Heart right ventricle (tissue), 16 donors: ENCODE measurements at regions not wholly inside any gene's neighbourhood (a gene's known extent, or its start where the extent isn't known, plus 50 kb on each side); places are given as distances from the start of the nearest gene placed in this dataset.

Experiments used
- ATAC-seq, 8 donors: fragments of 200-7000 bp; cut with Tn5 transposase; one replicate each; pipeline ENCODE4 v1.9.1; 2020; ENCODE audit warnings: mild to moderate bottlenecking in 8 of 8, moderate library complexity in 8 of 8, moderate number of reproducible peaks in 1 of 8
- DNase-seq, 2 donors: peaks; one replicate each; pipeline ENCODE4 v3.0.0-alpha.2; 2020
- H3K27ac ChIP-seq, 10 donors: fragments of 200-600 bp; sonication (generic) in 2 of 10; one replicate each; pipeline versions ENCODE4 v1.5.0 to v1.8.0; 2020 to 2022; ENCODE audit warnings: mild to moderate bottlenecking in 3 of 10
- H3K27me3 ChIP-seq, 7 donors: fragments of 200-600 bp; one replicate each; pipeline ENCODE4 v1.8.0; 2021 to 2022; ENCODE audit warnings: mild to moderate bottlenecking in 2 of 7
- H3K36me3 ChIP-seq, 9 donors: fragments of 200-600 bp; sonication (generic) in 1 of 9; one replicate each; pipeline versions ENCODE4 v1.5.0 to v1.8.0; 2020 to 2022; ENCODE audit warnings: mild to moderate bottlenecking in 2 of 9
- H3K4me1 ChIP-seq, 9 donors: fragments of 200-600 bp; sonication (generic) in 1 of 9; one replicate each; pipeline versions ENCODE4 v1.5.0 to v1.8.0; 2020 to 2022; ENCODE audit warnings: mild to moderate bottlenecking in 4 of 9
- H3K4me3 ChIP-seq, 10 donors: fragments of 200-600 bp; sonication (generic) in 2 of 10; one replicate each; pipeline versions ENCODE4 v1.5.0 to v1.8.0; 2020 to 2022; ENCODE audit warnings: mild to moderate bottlenecking in 7 of 10, moderate library complexity in 2 of 10
- H3K9me3 ChIP-seq, 11 donors: fragments of 200-600 bp in 10 of 11; sonication (generic) in 2 of 11; one replicate each; pipeline versions ENCODE4 v1.5.0 to v1.8.0; 2013 to 2022; ENCODE audit warnings: mild to moderate bottlenecking in 2 of 11, control low read depth in 1 of 11, moderate library complexity in 1 of 11
- CTCF ChIP-seq, 9 donors: fragments of 200-600 bp; sonication (generic) in 2 of 9; IDR thresholded peaks; one replicate each; pipeline versions ENCODE4 v1.5.0 to v1.8.0; 2021 to 2022; ENCODE audit warnings: antibody characterized with exemption in 9 of 9, mild to moderate bottlenecking in 5 of 9, moderate library complexity in 1 of 9
- WGBS, 2 donors: extraction: QIAGEN DNeasy Blood & Tissue Kit; methylation state at CpG; one replicate each; pipeline ENCODE4 v1.1.7; 2013; ENCODE audit warnings: inconsistent platforms in 1 of 2; 5-methylcytosine and 5-hydroxymethylcytosine counted together
- intact Hi-C, 10 donors: fragments of 100-400 bp; cut with DNase I; formaldehyde crosslinking; loops; one replicate each; pipeline versions ENCODE4 v1.11.1 to v1.14.2; 2022
- donor health status: Arrhythmogenic right ventricular cardiomyopathy.
- donor health status: ischemic (EF 13 %, LVEDD 7.1; RV severe dilation, severe dysfunction).
- donor health status: healthy with polysubstance abuse.
- donor health status: DM: no; HTN: yes; CAD: no.
- donor health status: DM: no; HTN: no; CAD: no.
- donor health status: ischemic (EF 25% LVEDD 6.9; RV normal size, moderate dysfunction).
- donor health status: ischemic (EF 25% LVEDD 5.7; RV mildly dilated, moderate dysfunction).
- donor health status: healthy.
- donor health status: DM: yes; HTN: yes; CAD: no.
- donor health status: Ischemic cardiomyopathy.
- donor health status: ischemic (EF 35%, LVEDD 5.7; RV mildly dilated, moderate dysfunction).
- donor health status: nonischemic (EF 11% LVEDD 7.7; RV severe dilation, severe dysfunction).
- donor health status: DM: yes; HTN: yes; CAD: no.
- donor health status: PGD.
- donor health status: ischemic (EF 29% LVEDD 5.4; RV normal size, mild dysfunction).
- donor health status: nonischemic (EF 23%, LVEDD 6.1; RV moderate dilation, normal function).

- H3K27me3 ChIP-seq = no peaks in the 10 kb centered on the region
- H3K4me1 ChIP-seq = peaks cover 0 to 5% (median 0%) of the 10 kb centered on the region in 9 donors
- DNase-seq (no peak), ATAC-seq (no peak)
- H3K9me3 ChIP-seq = no peaks in the 10 kb centered on the region
- H3K4me3 ChIP-seq = no peak overlapping the region
- no peaks in the 10 kb centered on the region for H3K36me3 ChIP-seq
- TF ChIP-seq CTCF (IDR thresholded peaks at IDR 0.05) = no peak
- WGBS, 2 donors = 84 to 93% methylated on average over 3 of the region's 3 CpGs
- intact Hi-C loops = no loop called here
- H3K27ac ChIP-seq = no peak overlapping the region
These were observed 204.0 kb upstream of the GHITM start for GRCh38 chr10:83935339-83935736.

DNA sequence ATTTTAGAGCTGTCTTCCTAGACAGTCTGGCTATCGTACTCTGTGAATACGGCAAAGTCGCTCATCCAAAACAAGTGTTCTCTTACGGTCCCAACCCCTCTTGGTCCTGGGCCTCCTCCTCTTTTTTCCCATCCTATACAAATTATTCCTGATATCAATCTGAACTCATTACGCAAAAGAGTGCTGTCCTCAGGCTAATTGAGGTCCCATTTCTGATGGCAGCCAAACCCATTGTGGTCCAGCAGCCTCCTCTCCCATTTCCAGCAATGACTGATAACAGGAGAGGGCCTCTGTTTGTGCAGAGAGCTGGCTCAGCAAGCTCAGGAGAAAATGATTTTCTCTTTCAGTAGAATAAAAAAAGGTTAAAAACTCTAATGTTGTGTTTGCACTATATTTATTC lies 203.4 kb upstream of the GHITM start:
- 92 to 95% methylated on average over 5 of the region's 5 CpGs for WGBS, 2 donors
- no peak for DNase-seq
- TF ChIP-seq CTCF (IDR thresholded peaks at IDR 0.05) = no peak
- intact Hi-C loops = no loop called here
- Histone ChIP-seq H3K4me3 (no peak overlapping the region), H3K4me1 (peaks cover 0 to 5% (median 0%) of the 10 kb centered on the region in 9 donors), H3K27me3 (no peaks in the 10 kb centered on the region), H3K36me3 (no peaks in the 10 kb centered on the region), H3K9me3 (no peaks in the 10 kb centered on the region), H3K27ac (no peak overlapping the region)
- ATAC-seq = no peak

DNA sequence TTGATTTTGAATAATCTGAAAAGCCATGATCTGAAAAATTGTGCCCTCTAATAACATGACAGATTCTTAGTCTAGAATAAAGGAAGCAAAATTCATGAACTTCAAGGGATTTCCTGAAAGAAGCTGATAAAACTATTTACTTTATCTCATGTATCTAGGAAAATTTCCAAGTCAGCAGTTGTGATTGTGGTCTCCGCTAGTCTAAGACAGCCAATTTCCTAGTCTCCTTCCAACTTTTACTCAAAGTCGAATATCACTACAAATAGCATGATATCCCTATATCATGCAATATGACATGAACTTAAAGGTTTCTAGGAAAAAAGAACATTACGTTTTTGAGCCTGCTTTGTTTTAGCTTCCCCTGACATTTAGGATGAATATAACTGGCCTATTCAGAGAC lies 202.1 kb upstream of the GHITM start:
- DNase-seq = no peak
- Histone ChIP-seq H3K36me3 (no peaks in the 10 kb centered on the region), H3K9me3 (no peaks in the 10 kb centered on the region), H3K27ac (no peak overlapping the region), H3K4me1 (peaks cover 0 to 5% (median 0%) of the 10 kb centered on the region in 9 donors), H3K27me3 (no peaks in the 10 kb centered on the region), H3K4me3 (no peak overlapping the region)
- intact Hi-C loops = no loop called here
- ATAC-seq = no peak
- no peak for TF ChIP-seq CTCF (IDR thresholded peaks at IDR 0.05)
- 35 to 49% methylated on average over 3 of the region's 3 CpGs for WGBS, 2 donors

GRCh38 chr10:83937826-83938225 lies 201.5 kb upstream of the GHITM start:
- Histone ChIP-seq H3K27ac (no peak overlapping the region), H3K4me3 (no peak overlapping the region), H3K9me3 (no peaks in the 10 kb centered on the region), H3K4me1 (peaks cover 0 to 5% (median 0%) of the 10 kb centered on the region in 9 donors), H3K27me3 (no peaks in the 10 kb centered on the region), H3K36me3 (no peaks in the 10 kb centered on the region)
- ATAC-seq = no peak
- TF ChIP-seq CTCF (IDR thresholded peaks at IDR 0.05) = no peak
- no peak for DNase-seq
- intact Hi-C loops = no loop called here
- WGBS, 2 donors = 75 to 88% methylated on average over 1 of the region's 1 CpG
